SK-N-SH treated with all-trans-retinoic acid at 6 μM for 48 hours (cell line): ENCODE measurements at regions not wholly inside any gene's neighbourhood (a gene's known extent, or its start where the extent isn't known, plus 50 kb on each side); places are given as distances from the start of the nearest gene placed in this dataset.

Source experiments
- ATAC-seq: fragments of 200-7000 bp; cut with Tn5 transposase; 3 replicates; pipeline ENCODE4 v1.9.1; 2020; ENCODE audit warnings: mild to moderate bottlenecking, moderate library complexity
- ARNTL ChIP-seq: fragments of 450-650 bp; formaldehyde crosslinking; IDR thresholded peaks from 2 replicates; pipeline ENCODE4 v1.5.0; 2020; ENCODE audit warnings: low read depth, mild to moderate bottlenecking, moderate library complexity, borderline replicate concordance
- BACH2 ChIP-seq: fragments of 250-450 bp; sonication (Bioruptor Pico); IDR thresholded peaks from 2 replicates; pipeline ENCODE4 v1.9.0; 2021; ENCODE audit warnings: mild to moderate bottlenecking, borderline replicate concordance
- CREB5 ChIP-seq: fragments of 250-450 bp; sonication (Bioruptor Pico); IDR thresholded peaks from 2 replicates; pipeline ENCODE4 v1.5.1; 2020; ENCODE audit warnings: low read depth, mild to moderate bottlenecking, moderate library complexity
- CSDC2 ChIP-seq: fragments of 250-450 bp; sonication (Bioruptor Pico); IDR thresholded peaks from 2 replicates; pipeline ENCODE4 v1.5.0; 2020; ENCODE audit warnings: mild to moderate bottlenecking, moderate library complexity
- CSRNP3 ChIP-seq: fragments of 250-450 bp; sonication (Bioruptor Pico); IDR thresholded peaks from 2 replicates; pipeline ENCODE4 v1.5.1; 2021; ENCODE audit warnings: mild to moderate bottlenecking, moderate library complexity
- ESRRG ChIP-seq: fragments of 250-450 bp; sonication (Bioruptor Pico); IDR thresholded peaks from 2 replicates; pipeline ENCODE4 v1.6.1; 2021; ENCODE audit warnings: mild to moderate bottlenecking
- GLIS3 ChIP-seq: fragments of 250-450 bp; sonication (Bioruptor Pico); IDR thresholded peaks from 2 replicates; pipeline ENCODE4 v1.5.0; 2020; ENCODE audit warnings: mild to moderate bottlenecking, moderate library complexity
- ISL1 ChIP-seq: fragments of 250-450 bp; sonication (Bioruptor Pico); IDR thresholded peaks from 2 replicates; pipeline ENCODE4 v2.1.2; 2022; ENCODE audit warnings: mild to moderate bottlenecking, moderate library complexity
- OSR1 ChIP-seq: fragments of 250-450 bp; sonication (Bioruptor Pico); IDR thresholded peaks from 2 replicates; pipeline ENCODE4 v1.8.0; 2022; ENCODE audit warnings: moderate library complexity, mild to moderate bottlenecking, inconsistent platforms
- PATZ1 ChIP-seq: fragments of 250-450 bp; sonication (Bioruptor Pico); IDR thresholded peaks from 2 replicates; pipeline ENCODE4 v1.8.0; 2020; ENCODE audit warnings: mild to moderate bottlenecking, moderate library complexity, borderline replicate concordance
- PPARA ChIP-seq: fragments of 250-450 bp; sonication (Bioruptor Pico); IDR thresholded peaks from 2 replicates; pipeline ENCODE4 v1.5.0; 2020; ENCODE audit warnings: mild to moderate bottlenecking, borderline replicate concordance
- RARB ChIP-seq: fragments of 250-450 bp; sonication (Bioruptor Pico); IDR thresholded peaks from 2 replicates; pipeline ENCODE4 v1.8.0; 2021; ENCODE audit warnings: mild to moderate bottlenecking, moderate library complexity
- SNAI2 ChIP-seq: fragments of 250-450 bp; sonication (Bioruptor Pico); IDR thresholded peaks from 2 replicates; pipeline ENCODE4 v1.5.0; 2020; ENCODE audit warnings: mild to moderate bottlenecking, moderate library complexity
- TOX ChIP-seq: fragments of 250-450 bp; sonication (Bioruptor Pico); IDR thresholded peaks from 2 replicates; pipeline ENCODE4 v1.8.0; 2021; ENCODE audit warnings: mild to moderate bottlenecking, moderate library complexity, borderline replicate concordance
- TSHZ2 ChIP-seq: fragments of 250-450 bp; sonication (Bioruptor Pico); IDR thresholded peaks from 2 replicates; pipeline ENCODE4 v1.5.0; 2020; ENCODE audit warnings: mild to moderate bottlenecking, moderate library complexity
- ZC3H10 ChIP-seq: fragments of 250-450 bp; sonication (Bioruptor Pico); IDR thresholded peaks from 2 replicates; pipeline ENCODE4 v1.5.1; 2021; ENCODE audit warnings: mild to moderate bottlenecking, moderate library complexity
- ZFP3 ChIP-seq: fragments of 250-450 bp; sonication (Bioruptor Pico); IDR thresholded peaks from 2 replicates; pipeline ENCODE4 v1.5.0; 2020; ENCODE audit warnings: mild to moderate bottlenecking, moderate library complexity
- ZFP30 ChIP-seq: fragments of 450-650 bp; formaldehyde crosslinking; IDR thresholded peaks from 2 replicates; pipeline ENCODE4 v1.5.0; 2022; ENCODE audit warnings: mild to moderate bottlenecking, moderate library complexity
- ZNF565 ChIP-seq: fragments of 450-650 bp; formaldehyde crosslinking; conservative IDR thresholded peaks from 2 replicates; pipeline ENCODE4 v1.5.0; 2020; ENCODE audit warnings: low read depth, mild to moderate bottlenecking, moderate library complexity
- ZNF70 ChIP-seq: fragments of 450-650 bp; formaldehyde crosslinking; IDR thresholded peaks from 2 replicates; pipeline ENCODE4 v1.5.0; 2020; ENCODE audit warnings: mild to moderate bottlenecking, moderate library complexity
- ZNF8 ChIP-seq: fragments of 450-650 bp; formaldehyde crosslinking; IDR thresholded peaks from 2 replicates; pipeline ENCODE4 v1.5.0; 2020; ENCODE audit warnings: mild to moderate bottlenecking, moderate library complexity

- no peak for ATAC-seq
- no peak for TF ChIP-seq ZNF8 (CRISPR knock-in tag)
Measured at GRCh38 chr10:58456179-58456578, 56.5 kb upstream of the BICC1 start.

- TF ChIP-seq ISL1 (CRISPR knock-in tag), result peak; percentile 54
- no peak for TF ChIP-seq RARB (CRISPR knock-in tag)
- peak; percentile 44; the same call in 2 of the 3 replicates for ATAC-seq
Measured at GRCh38 chr10:58457761-58458616, 54.7 kb upstream of the BICC1 start.

GRCh38 chr10:58459069-58459468 is 53.6 kb upstream of the BICC1 start:
- no peak for ATAC-seq
- TF ChIP-seq CREB5 (CRISPR knock-in tag) (no peak), ZFP30 (CRISPR knock-in tag) (no peak), TOX (no peak), ESRRG (CRISPR knock-in tag) (no peak), CSRNP3 (no peak), ARNTL (no peak), ZC3H10 (CRISPR knock-in tag) (no peak), SNAI2 (CRISPR knock-in tag) (no peak), PATZ1 (CRISPR knock-in tag) (no peak), ISL1 (CRISPR knock-in tag) (no peak), ZFP3 (CRISPR knock-in tag) (no peak), TSHZ2 (CRISPR knock-in tag) (no peak), PPARA (CRISPR knock-in tag) (no peak), ZNF565 (CRISPR knock-in tag) (no peak), ZNF70 (CRISPR knock-in tag) (no peak), GLIS3 (CRISPR knock-in tag) (no peak), OSR1 (no peak)
- TF ChIP-seq, all 23 proteins: peak for 0

- no peak for ATAC-seq
- TF ChIP-seq ARNTL (no peak), GLIS3 (CRISPR knock-in tag) (no peak), CSRNP3 (no peak), CREB5 (CRISPR knock-in tag) (no peak), PATZ1 (CRISPR knock-in tag) (no peak), BACH2 (CRISPR knock-in tag) (no peak), ZC3H10 (CRISPR knock-in tag) (no peak), CSDC2 (CRISPR knock-in tag) (no peak), OSR1 (no peak)
Measured at GRCh38 chr10:58460157-58460556, 52.5 kb upstream of the BICC1 start.
